PC-3 (cell line): ENCODE measurements at regions not wholly inside any gene's neighbourhood (a gene's known extent, or its start where the extent isn't known, plus 50 kb on each side); places are given as distances from the start of the nearest gene placed in this dataset.

ENCODE experiments used
- ATAC-seq: fragments of 200-7000 bp; cut with Tn5 transposase; 2 replicates; pipeline ENCODE4 v1.9.1; 2020; ENCODE audit warnings: mild to moderate bottlenecking, moderate library complexity
- BruUV-seq: library from RNA; stranded (reverse); fragments of 400-500 nt; replicated peaks from 2 replicates; lab custom pipeline; 2021; lab: Mats Ljungman, UMichigan
- CTCF ChIA-PET: fragments of 300-600 bp; sonication (Branson Sonifier 250); formaldehyde crosslinking; loops from one replicate; lab custom pipeline; 2022; ENCODE audit warnings: antibody characterized with exemption; lab: Charles Lee
- POLR2A ChIA-PET: fragments of 300-600 bp; sonication (Branson Sonifier 250); formaldehyde crosslinking; loops from one replicate; lab custom pipeline; 2022; ENCODE audit warnings: antibody characterized with exemption; ENCODE audit not compliant: unreplicated experiment; lab: Charles Lee
- DNase-seq: peaks from one replicate; pipeline ENCODE4 v3.0.0-alpha.2; 2015
- H2AFZ ChIP-seq: fragments of 300-600 bp; sonication (generic); 2 replicates; pipeline ENCODE4 v1.6.0; 2016; ENCODE audit warnings: antibody characterized with exemption, low read length
- H3F3A ChIP-seq: fragments of 300-600 bp; sonication (generic); one replicate; pipeline ENCODE4 v1.6.0; 2017; ENCODE audit warnings: antibody characterized with exemption, low read length, control low read depth, mild to moderate bottlenecking; ENCODE audit not compliant: unreplicated experiment
- H3K27ac ChIP-seq: fragments of 300-600 bp; sonication (generic); 2 replicates; pipeline ENCODE4 v1.5.1; 2016; ENCODE audit warnings: mild to moderate bottlenecking, low read length
- H3K27me3 ChIP-seq: fragments of 300-600 bp; sonication (generic); 2 replicates; pipeline ENCODE4 v1.6.1; 2016; ENCODE audit warnings: low read length, mixed read lengths
- H3K36me3 ChIP-seq: fragments of 300-600 bp; sonication (generic); 2 replicates; pipeline ENCODE4 v1.6.1; 2016; ENCODE audit warnings: low read depth, mixed run types, low read length, mixed read lengths
- H3K4me1 ChIP-seq: fragments of 300-600 bp; sonication (generic); 2 replicates; pipeline ENCODE4 v1.5.1; 2016; ENCODE audit warnings: low read length; ENCODE audit not compliant: insufficient read depth
- H3K4me2 ChIP-seq: fragments of 300-600 bp; sonication (generic); 2 replicates; pipeline ENCODE4 v1.6.0; 2016; ENCODE audit warnings: low read length
- H3K4me3 ChIP-seq: fragments of 300-600 bp; sonication (generic); 2 replicates; pipeline ENCODE4 v1.5.1; 2016; ENCODE audit warnings: mild to moderate bottlenecking, low read length, mixed read lengths
- H3K79me2 ChIP-seq: fragments of 300-600 bp; sonication (generic); 2 replicates; pipeline ENCODE4 v1.6.1; 2017; ENCODE audit warnings: low read length, mixed read lengths
- H3K9ac ChIP-seq: fragments of 300-600 bp; sonication (generic); 2 replicates; pipeline ENCODE4 v1.6.0; 2016; ENCODE audit warnings: mild to moderate bottlenecking, low read length
- H3K9me2 ChIP-seq: fragments of 300-600 bp; sonication (generic); replicated peaks from 2 replicates; pipeline ENCODE4 v1.6.1; 2016; ENCODE audit warnings: mixed run types, low read length, mixed read lengths
- H3K9me3 ChIP-seq: fragments of 300-600 bp; sonication (generic); 2 replicates; pipeline ENCODE4 v1.6.1; 2016; ENCODE audit warnings: low read length, mixed read lengths
- H4K20me1 ChIP-seq: fragments of 300-600 bp; sonication (generic); 2 replicates; pipeline ENCODE4 v1.6.1; 2016; ENCODE audit warnings: low read length, mixed read lengths
- EZH2 ChIP-seq: fragments of 300-600 bp; sonication (generic); IDR thresholded peaks from one replicate; pipeline ENCODE4 v1.6.1; 2017; ENCODE audit warnings: antibody characterized with exemption, mild to moderate bottlenecking, low read length; ENCODE audit not compliant: unreplicated experiment
- EZH2phosphoT487 ChIP-seq: fragments of 300-600 bp; sonication (generic); IDR thresholded peaks from 2 replicates; pipeline ENCODE4 v1.6.1; 2018; ENCODE audit warnings: mild to moderate bottlenecking, antibody characterized with exemption, low read length, borderline replicate concordance
- intact Hi-C: fragments of 100-400 bp; cut with micrococcal nuclease; formaldehyde crosslinking; loops from 2 replicates; pipeline ENCODE4 v1.9.0; 2023
- TF ChIP-seq, protein P1 (sequence below): fragments of 300-600 bp; sonication (generic); conservative IDR thresholded peaks from 2 replicates; pipeline ENCODE4 v1.5.1; 2017; ENCODE audit warnings: antibody characterized with exemption, low read depth, mild to moderate bottlenecking, low read length

DNA sequence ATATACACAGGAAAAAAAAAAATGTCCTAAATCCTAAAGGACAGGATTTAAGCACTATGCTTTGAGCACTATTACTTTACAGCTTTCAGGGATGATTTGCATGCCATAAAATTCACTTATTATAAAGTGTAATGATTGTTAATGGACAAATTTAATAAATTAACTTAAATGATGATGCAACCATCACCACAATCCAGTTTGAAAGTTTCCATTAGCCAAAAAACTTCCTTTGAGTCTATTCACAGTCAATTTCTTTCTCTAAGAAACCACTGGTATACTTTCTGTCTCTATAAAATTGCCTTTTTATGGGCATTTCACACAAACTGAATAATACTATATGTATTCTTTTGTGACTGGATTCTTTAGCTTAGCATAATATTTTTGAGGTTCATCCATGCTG is 111.1 kb upstream of the RIOK3 start:
- no peaks in the 10 kb centered on the region for H3K36me3 ChIP-seq
- H2AFZ ChIP-seq = no peak overlapping the region
- no peaks in the 10 kb centered on the region for H3K4me1 ChIP-seq
- POLR2A ChIA-PET = no interaction called here
- DNase-seq (no peak), ATAC-seq (no peak)
- H3K4me2 ChIP-seq = no peak overlapping the region
- H3K9me2 ChIP-seq = no peaks in the 10 kb centered on the region
- no peaks in the 10 kb centered on the region for H4K20me1 ChIP-seq
- no TSS peak for BruUV-seq
- intact Hi-C loops = no loop called here
- no peaks in the 10 kb centered on the region for H3K9me3 ChIP-seq
- no peaks in the 10 kb centered on the region for H3K79me2 ChIP-seq
- no peak overlapping the region for H3K4me3 ChIP-seq
- H3K27me3 ChIP-seq = no peaks in the 10 kb centered on the region
- no peak overlapping the region for H3K9ac ChIP-seq
- no peak overlapping the region for H3K27ac ChIP-seq
- TF ChIP-seq, protein P1, sequence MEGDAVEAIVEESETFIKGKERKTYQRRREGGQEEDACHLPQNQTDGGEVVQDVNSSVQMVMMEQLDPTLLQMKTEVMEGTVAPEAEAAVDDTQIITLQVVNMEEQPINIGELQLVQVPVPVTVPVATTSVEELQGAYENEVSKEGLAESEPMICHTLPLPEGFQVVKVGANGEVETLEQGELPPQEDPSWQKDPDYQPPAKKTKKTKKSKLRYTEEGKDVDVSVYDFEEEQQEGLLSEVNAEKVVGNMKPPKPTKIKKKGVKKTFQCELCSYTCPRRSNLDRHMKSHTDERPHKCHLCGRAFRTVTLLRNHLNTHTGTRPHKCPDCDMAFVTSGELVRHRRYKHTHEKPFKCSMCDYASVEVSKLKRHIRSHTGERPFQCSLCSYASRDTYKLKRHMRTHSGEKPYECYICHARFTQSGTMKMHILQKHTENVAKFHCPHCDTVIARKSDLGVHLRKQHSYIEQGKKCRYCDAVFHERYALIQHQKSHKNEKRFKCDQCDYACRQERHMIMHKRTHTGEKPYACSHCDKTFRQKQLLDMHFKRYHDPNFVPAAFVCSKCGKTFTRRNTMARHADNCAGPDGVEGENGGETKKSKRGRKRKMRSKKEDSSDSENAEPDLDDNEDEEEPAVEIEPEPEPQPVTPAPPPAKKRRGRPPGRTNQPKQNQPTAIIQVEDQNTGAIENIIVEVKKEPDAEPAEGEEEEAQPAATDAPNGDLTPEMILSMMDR = no peak
- no peak for TF ChIP-seq EZH2phosphoT487
- no peak for TF ChIP-seq EZH2
- no peaks in the 10 kb centered on the region for H3F3A ChIP-seq
- CTCF ChIA-PET = no interaction called here

DNA sequence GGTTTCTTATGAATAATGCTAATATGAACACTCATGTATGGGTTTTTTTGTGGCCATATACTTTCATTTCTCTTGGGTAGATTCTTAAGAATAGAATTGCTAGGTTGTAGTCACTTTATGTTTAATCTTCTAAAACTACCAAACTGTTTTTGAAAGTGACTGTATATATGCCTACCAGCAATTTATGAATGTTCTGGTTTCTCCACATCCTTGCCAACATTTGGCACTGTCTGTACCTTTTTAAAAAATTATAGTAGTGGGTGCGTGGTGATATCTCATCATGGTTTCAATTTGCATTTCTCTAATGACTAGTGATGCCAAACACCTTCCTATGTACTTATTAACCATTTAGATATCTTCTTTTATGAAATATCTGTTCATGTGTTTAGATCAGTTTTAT is 110.6 kb upstream of the RIOK3 start:
- CTCF ChIA-PET = no interaction called here
- Histone ChIP-seq H3K9ac (no peak overlapping the region), H3K9me2 (no peaks in the 10 kb centered on the region), H3K9me3 (no peaks in the 10 kb centered on the region), H3K4me2 (no peak overlapping the region), H3K36me3 (no peaks in the 10 kb centered on the region), H3K27ac (no peak overlapping the region), H3K27me3 (no peaks in the 10 kb centered on the region), H3K79me2 (no peaks in the 10 kb centered on the region), H4K20me1 (no peaks in the 10 kb centered on the region), H3K4me1 (no peaks in the 10 kb centered on the region), H2AFZ (no peak overlapping the region), H3F3A (no peaks in the 10 kb centered on the region), H3K4me3 (no peak overlapping the region)
- POLR2A ChIA-PET = no interaction called here
- intact Hi-C loops = no loop called here
- DNase-seq (no peak), ATAC-seq (no peak)
- TF ChIP-seq, protein P1 = no peak
- TF ChIP-seq EZH2 (no peak), EZH2phosphoT487 (no peak)
- no TSS peak for BruUV-seq

DNA sequence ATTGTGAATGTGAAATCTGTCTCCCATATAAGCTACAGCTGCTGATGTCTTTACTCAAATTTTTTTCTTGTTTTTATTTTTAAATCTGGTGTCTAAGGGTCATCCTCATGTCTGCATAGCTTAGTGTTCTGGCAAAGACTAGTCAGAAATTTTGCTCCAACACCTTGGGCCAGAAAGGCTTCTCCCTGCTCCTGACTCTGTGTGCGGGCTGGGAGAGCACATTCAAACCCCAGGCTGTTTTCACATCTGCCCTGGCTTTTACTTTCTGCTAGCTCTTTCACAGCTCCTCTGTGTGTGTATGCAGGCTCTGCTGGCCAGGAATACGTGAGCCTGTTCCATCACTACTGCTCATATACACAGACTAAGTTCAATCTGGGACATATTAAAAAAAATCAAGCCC is 102.9 kb upstream of the RIOK3 start:
- intact Hi-C loops = no loop called here
- Histone ChIP-seq H3K9ac (no peak overlapping the region), H3K27me3 (no peaks in the 10 kb centered on the region), H4K20me1 (no peaks in the 10 kb centered on the region), H3F3A (no peaks in the 10 kb centered on the region), H3K36me3 (no peaks in the 10 kb centered on the region; the same call in none of the 2 replicates), H3K27ac (no peak overlapping the region), H3K9me2 (no peaks in the 10 kb centered on the region), H2AFZ (no peak overlapping the region), H3K4me3 (no peak overlapping the region), H3K9me3 (no peaks in the 10 kb centered on the region), H3K4me2 (no peak overlapping the region), H3K4me1 (peaks cover 7% of the 10 kb centered on the region), H3K79me2 (no peaks in the 10 kb centered on the region)
- ATAC-seq (no peak), DNase-seq (no peak)
- TF ChIP-seq EZH2phosphoT487 (no peak), EZH2 (no peak)
- TF ChIP-seq, protein P1 = no peak
- POLR2A ChIA-PET = no interaction called here
- CTCF ChIA-PET = no interaction called here
- BruUV-seq = no TSS peak
